ENCODE measurements at regions not wholly inside any gene's neighbourhood (a gene's known extent, or its start where the extent isn't known, plus 50 kb on each side); places are given as distances from the start of the nearest gene placed in this dataset.

GRCh38 chr9:105881021-105881420 is 186.7 kb downstream of the TMEM38B start:
- H3K9me3 ChIP-seq: no peaks in the 10 kb centered on the region
- no peak overlapping the region for H3K27ac ChIP-seq
- DNase-seq (no peak), ATAC-seq (no peak)
- H3K36me3 ChIP-seq (replicated peaks in 1 of 2; ENCODE audit: insufficient read depth in 1 of 2, low read depth in 2 of 2): no peaks in the 10 kb centered on the region
- no peak overlapping the region for H3K4me3 ChIP-seq
- no peaks in the 10 kb centered on the region for H3K27me3 ChIP-seq
- TF ChIP-seq POLR2A (IDR thresholded peaks at IDR 0.05) (no peak), CTCF (IDR thresholded peaks at IDR 0.05) (no peak)
- intact Hi-C loops (cut with DNase I): no loop called here
- WGBS, 2 donors: 77 to 82% methylated on average over 6 of the region's 6 CpGs
- H3K4me1 ChIP-seq: no peaks in the 10 kb centered on the region

- 15 to 20% methylated on average over 10 of the region's 10 CpGs for WGBS, 2 donors
- Histone ChIP-seq H3K27ac (no peak overlapping the region), H3K4me1 (no peaks in the 10 kb centered on the region), H3K9me3 (no peaks in the 10 kb centered on the region), H3K36me3 (replicated peaks in 1 of 2; ENCODE audit: insufficient read depth in 1 of 2, low read depth in 2 of 2) (no peaks in the 10 kb centered on the region), H3K4me3 (no peak overlapping the region), H3K27me3 (no peaks in the 10 kb centered on the region)
- ATAC-seq (peak; percentile 60), DNase-seq (peak; percentile 62 to 76 (median 63))
- TF ChIP-seq POLR2A (IDR thresholded peaks at IDR 0.05): no peak
- TF ChIP-seq CTCF (IDR thresholded peaks at IDR 0.05): peak; percentile 34 to 88 (median 63)
- intact Hi-C loops (cut with DNase I): no loop called here
Measured at GRCh38 chr9:105881654-105882349, 187.5 kb downstream of the TMEM38B start.

GRCh38 chr9:105883847-105884246 is 189.5 kb downstream of the TMEM38B start:
- ATAC-seq: no peak
- 31 to 37% methylated on average over 2 of the region's 2 CpGs for WGBS, 2 donors
- intact Hi-C loops (cut with DNase I): no loop called here
- TF ChIP-seq POLR2A (IDR thresholded peaks at IDR 0.05) (no peak), CTCF (IDR thresholded peaks at IDR 0.05) (no peak)
- Histone ChIP-seq H3K27me3 (no peaks in the 10 kb centered on the region), H3K9me3 (no peaks in the 10 kb centered on the region), H3K36me3 (replicated peaks in 1 of 2; ENCODE audit: insufficient read depth in 1 of 2, low read depth in 2 of 2) (no peaks in the 10 kb centered on the region), H3K27ac (no peak overlapping the region), H3K4me3 (no peak overlapping the region), H3K4me1 (no peaks in the 10 kb centered on the region)
- no peak for DNase-seq

- Histone ChIP-seq H3K27ac (no peak overlapping the region), H3K9me3 (no peaks in the 10 kb centered on the region), H3K4me3 (no peak overlapping the region), H3K36me3 (replicated peaks in 1 of 2; ENCODE audit: insufficient read depth in 1 of 2, low read depth in 2 of 2) (no peaks in the 10 kb centered on the region), H3K4me1 (no peaks in the 10 kb centered on the region), H3K27me3 (no peaks in the 10 kb centered on the region)
- ATAC-seq: no peak
- TF ChIP-seq POLR2A (IDR thresholded peaks at IDR 0.05) (no peak), CTCF (IDR thresholded peaks at IDR 0.05) (no peak)
- 40 to 44% methylated on average over 3 of the region's 3 CpGs for WGBS, 2 donors
- intact Hi-C loops (cut with DNase I): no loop called here
- DNase-seq: no peak
Measured at GRCh38 chr9:105884416-105884815, 190.1 kb downstream of the TMEM38B start.

- H3K9me3 ChIP-seq: no peaks in the 10 kb centered on the region
- DNase-seq (no peak), ATAC-seq (no peak)
- H3K4me3 ChIP-seq: no peak overlapping the region
- H3K27ac ChIP-seq: no peak overlapping the region
- no peaks in the 10 kb centered on the region for H3K27me3 ChIP-seq
- no peaks in the 10 kb centered on the region for H3K36me3 ChIP-seq (replicated peaks in 1 of 2; ENCODE audit: insufficient read depth in 1 of 2, low read depth in 2 of 2)
- intact Hi-C loops (cut with DNase I): no loop called here
- TF ChIP-seq CTCF (IDR thresholded peaks at IDR 0.05) (no peak), POLR2A (IDR thresholded peaks at IDR 0.05) (no peak)
- no peaks in the 10 kb centered on the region for H3K4me1 ChIP-seq
- 54 to 58% methylated on average over 3 of the region's 3 CpGs for WGBS, 2 donors
Measured at GRCh38 chr9:105886136-105886535, 191.8 kb downstream of the TMEM38B start.
